HEK293 (cell line): ENCODE measurements at regions not wholly inside any gene's neighbourhood (a gene's known extent, or its start where the extent isn't known, plus 50 kb on each side); places are given as distances from the start of the nearest gene placed in this dataset.

Experiments
- CTCF ChIA-PET: fragments of 350-600 bp; formaldehyde crosslinking; extraction: SDS; loops from one replicate; lab custom pipeline; 2021; ENCODE audit warnings: antibody characterized with exemption; lab: Yijun Ruan, JAX
- POLR2A ChIA-PET: fragments of 300-600 bp; formaldehyde crosslinking; extraction: SDS; loops from one replicate; lab custom pipeline; 2020; ENCODE audit warnings: antibody characterized with exemption, inconsistent platforms; lab: Yijun Ruan, JAX
- H3K27ac ChIP-seq: fragments of 200-500 bp; sonication (Bioruptor generic); 2 replicates; pipeline ENCODE4 v1.5.1; 2014; ENCODE audit warnings: low read depth, low read length, control low read depth, inconsistent platforms; ENCODE audit errors: extremely low read depth
- H3K36me3 ChIP-seq, 2 experiments: fragments of 200-500 bp in 1 of 2; sonication (Bioruptor generic) in 1 of 2; 1 replicate in 1 of 2; 2 replicates in 1 of 2; pipeline ENCODE4 v1.5.1; 2014 to 2017; ENCODE audit warnings: inconsistent platforms in 2 of 2, low read length in 2 of 2; ENCODE audit not compliant: control insufficient read depth in 2 of 2, insufficient read depth in 1 of 2
- H3K4me1 ChIP-seq: fragments of 200-500 bp; sonication (Bioruptor generic); 2 replicates; pipeline ENCODE4 v1.5.1; 2014; ENCODE audit warnings: mild to moderate bottlenecking, low read length, inconsistent platforms; ENCODE audit not compliant: control insufficient read depth, insufficient read depth
- H3K4me3 ChIP-seq: 2 replicates; pipeline ENCODE4 v1.5.1; 2011; ENCODE audit warnings: low read depth, mild to moderate bottlenecking, control low read depth, low read length, moderate library complexity
- H3K9me3 ChIP-seq: fragments of 200-500 bp; sonication (Bioruptor generic); 2 replicates; pipeline ENCODE4 v1.5.1; 2014; ENCODE audit warnings: low read depth, low read length, inconsistent platforms; ENCODE audit not compliant: control insufficient read depth, insufficient read depth
- KLF9 ChIP-seq: fragments of 450-650 bp; formaldehyde crosslinking; IDR thresholded peaks from 2 replicates; pipeline ENCODE4 v1.5.1; 2016; ENCODE audit warnings: missing biosample characterization, missing genetic modification characterization, low read depth
- SCRT1 ChIP-seq: fragments of 450-650 bp; formaldehyde crosslinking; IDR thresholded peaks from 2 replicates; pipeline ENCODE4 v1.5.1; 2016; ENCODE audit warnings: missing biosample characterization, missing genetic modification characterization, borderline replicate concordance
- ZNF292 ChIP-seq: fragments of 450-650 bp; formaldehyde crosslinking; IDR thresholded peaks from 2 replicates; pipeline ENCODE4 v1.5.1; 2016; ENCODE audit warnings: low read depth, missing biosample characterization, missing genetic modification characterization, borderline replicate concordance
- ZNF366 ChIP-seq: fragments of 450-650 bp; formaldehyde crosslinking; conservative IDR thresholded peaks from 2 replicates; pipeline ENCODE4 v1.5.1; 2016; ENCODE audit warnings: missing biosample characterization, missing genetic modification characterization
- ZNF404 ChIP-seq: fragments of 450-650 bp; formaldehyde crosslinking; IDR thresholded peaks from 2 replicates; pipeline ENCODE4 v1.5.1; 2017; ENCODE audit warnings: missing biosample characterization, missing genetic modification characterization
- ZNF544 ChIP-seq: fragments of 450-650 bp; formaldehyde crosslinking; IDR thresholded peaks from 2 replicates; pipeline ENCODE4 v1.5.0; 2017; ENCODE audit warnings: missing biosample characterization, missing genetic modification characterization
- ZNF561 ChIP-seq: fragments of 450-650 bp; IDR thresholded peaks from 2 replicates; pipeline ENCODE4 v1.5.1; 2018; ENCODE audit warnings: missing biosample characterization, missing genetic modification characterization, borderline replicate concordance
- ZNF600 ChIP-seq: fragments of 450-650 bp; formaldehyde crosslinking; IDR thresholded peaks from 2 replicates; pipeline ENCODE4 v1.5.1; 2016; ENCODE audit warnings: missing biosample characterization, missing genetic modification characterization
- ZNF623 ChIP-seq: fragments of 450-650 bp; formaldehyde crosslinking; IDR thresholded peaks from 2 replicates; pipeline ENCODE4 v1.5.1; 2016; ENCODE audit warnings: missing biosample characterization, missing genetic modification characterization
- ZNF629 ChIP-seq: fragments of 450-650 bp; formaldehyde crosslinking; IDR thresholded peaks from 2 replicates; pipeline ENCODE4 v1.5.1; 2017; ENCODE audit warnings: missing biosample characterization, missing genetic modification characterization
- ZNF76 ChIP-seq: fragments of 450-650 bp; formaldehyde crosslinking; IDR thresholded peaks from 2 replicates; pipeline ENCODE4; 2016; ENCODE audit warnings: low read depth, missing biosample characterization, missing genetic modification characterization, borderline replicate concordance
- ZNF777 ChIP-seq: fragments of 450-650 bp; formaldehyde crosslinking; IDR thresholded peaks from 2 replicates; pipeline ENCODE4 v1.5.1; 2017; ENCODE audit warnings: missing biosample characterization, missing genetic modification characterization, borderline replicate concordance
- ZNF830 ChIP-seq: fragments of 450-650 bp; IDR thresholded peaks from 2 replicates; pipeline ENCODE4 v1.5.0; 2018; ENCODE audit warnings: missing biosample characterization, missing genetic modification characterization, low read depth, mild to moderate bottlenecking, moderate library complexity
- TF ChIP-seq, protein P1 (sequence below): fragments of 450-650 bp; formaldehyde crosslinking; IDR thresholded peaks from 2 replicates; pipeline ENCODE4 v1.5.1; 2016; ENCODE audit warnings: missing biosample characterization, missing genetic modification characterization
- TF ChIP-seq, protein P2 (sequence below): fragments of 450-650 bp; formaldehyde crosslinking; IDR thresholded peaks from 2 replicates; pipeline ENCODE4 v1.5.0; 2017; ENCODE audit warnings: missing biosample characterization, missing genetic modification characterization, borderline replicate concordance
- TF ChIP-seq, protein P3 (sequence below): fragments of 450-650 bp; formaldehyde crosslinking; IDR thresholded peaks from 2 replicates; pipeline ENCODE4 v1.5.1; 2016; ENCODE audit warnings: missing biosample characterization, missing genetic modification characterization
- TF ChIP-seq, protein P4 (sequence below): fragments of 450-650 bp; formaldehyde crosslinking; IDR thresholded peaks from 2 replicates; pipeline ENCODE4 v1.5.1; 2016; ENCODE audit warnings: missing biosample characterization, missing genetic modification characterization, borderline replicate concordance

DNA sequence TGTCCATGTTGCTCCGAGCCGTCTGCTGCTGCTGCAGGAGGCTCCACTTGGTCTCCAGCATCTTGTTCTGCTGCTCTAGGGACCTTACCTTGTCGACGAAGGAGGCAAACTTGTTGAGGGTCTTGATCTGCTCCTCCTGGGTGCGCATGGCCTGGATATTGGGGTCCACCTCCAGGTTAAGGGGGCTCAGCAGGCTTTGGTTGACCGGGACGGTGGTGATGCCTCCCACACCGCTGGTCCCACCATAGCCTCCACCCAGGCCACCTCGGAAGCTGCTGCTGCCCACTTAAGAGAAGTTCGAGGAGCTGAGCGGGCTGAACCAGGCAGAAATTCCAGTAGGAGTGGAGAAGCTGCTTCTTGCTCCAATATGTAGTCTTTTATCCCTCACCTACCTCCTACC lies 180.7 kb upstream of the SYNPR start:
- ChIA-PET CTCF (no interaction called here), POLR2A (no interaction called here)
- Histone ChIP-seq H3K9me3 (no peaks in the 10 kb centered on the region), H3K4me1 (no peaks in the 10 kb centered on the region), H3K36me3 (no peaks in the 10 kb centered on the region), H3K27ac (no peak overlapping the region), H3K4me3 (no peak overlapping the region)
- TF ChIP-seq ZNF561 (tag by site-specific recombination), result no peak
- TF ChIP-seq, protein P1, sequence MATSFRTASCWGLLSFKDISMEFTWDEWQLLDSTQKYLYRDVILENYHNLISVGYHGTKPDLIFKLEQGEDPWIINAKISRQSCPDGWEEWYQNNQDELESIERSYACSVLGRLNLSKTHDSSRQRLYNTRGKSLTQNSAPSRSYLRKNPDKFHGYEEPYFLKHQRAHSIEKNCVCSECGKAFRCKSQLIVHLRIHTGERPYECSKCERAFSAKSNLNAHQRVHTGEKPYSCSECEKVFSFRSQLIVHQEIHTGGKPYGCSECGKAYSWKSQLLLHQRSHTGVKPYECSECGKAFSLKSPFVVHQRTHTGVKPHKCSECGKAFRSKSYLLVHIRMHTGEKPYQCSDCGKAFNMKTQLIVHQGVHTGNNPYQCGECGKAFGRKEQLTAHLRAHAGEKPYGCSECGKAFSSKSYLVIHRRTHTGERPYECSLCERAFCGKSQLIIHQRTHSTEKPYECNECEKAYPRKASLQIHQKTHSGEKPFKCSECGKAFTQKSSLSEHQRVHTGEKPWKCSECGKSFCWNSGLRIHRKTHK (tag by site-specific recombination), result no peak
- TF ChIP-seq SCRT1, result no peak
- no peak for TF ChIP-seq ZNF366
- no peak for TF ChIP-seq ZNF544 (tag by site-specific recombination)
- no peak for TF ChIP-seq ZNF830 (tag by site-specific recombination)
- TF ChIP-seq ZNF600 (tag by site-specific recombination), result no peak
- TF ChIP-seq ZNF404 (tag by site-specific recombination), result no peak
- TF ChIP-seq, protein P2, sequence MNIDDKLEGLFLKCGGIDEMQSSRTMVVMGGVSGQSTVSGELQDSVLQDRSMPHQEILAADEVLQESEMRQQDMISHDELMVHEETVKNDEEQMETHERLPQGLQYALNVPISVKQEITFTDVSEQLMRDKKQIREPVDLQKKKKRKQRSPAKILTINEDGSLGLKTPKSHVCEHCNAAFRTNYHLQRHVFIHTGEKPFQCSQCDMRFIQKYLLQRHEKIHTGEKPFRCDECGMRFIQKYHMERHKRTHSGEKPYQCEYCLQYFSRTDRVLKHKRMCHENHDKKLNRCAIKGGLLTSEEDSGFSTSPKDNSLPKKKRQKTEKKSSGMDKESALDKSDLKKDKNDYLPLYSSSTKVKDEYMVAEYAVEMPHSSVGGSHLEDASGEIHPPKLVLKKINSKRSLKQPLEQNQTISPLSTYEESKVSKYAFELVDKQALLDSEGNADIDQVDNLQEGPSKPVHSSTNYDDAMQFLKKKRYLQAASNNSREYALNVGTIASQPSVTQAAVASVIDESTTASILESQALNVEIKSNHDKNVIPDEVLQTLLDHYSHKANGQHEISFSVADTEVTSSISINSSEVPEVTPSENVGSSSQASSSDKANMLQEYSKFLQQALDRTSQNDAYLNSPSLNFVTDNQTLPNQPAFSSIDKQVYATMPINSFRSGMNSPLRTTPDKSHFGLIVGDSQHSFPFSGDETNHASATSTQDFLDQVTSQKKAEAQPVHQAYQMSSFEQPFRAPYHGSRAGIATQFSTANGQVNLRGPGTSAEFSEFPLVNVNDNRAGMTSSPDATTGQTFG (tag by site-specific recombination), result no peak
- TF ChIP-seq ZNF76 (tag by site-specific recombination), result no peak
- TF ChIP-seq, protein P3, sequence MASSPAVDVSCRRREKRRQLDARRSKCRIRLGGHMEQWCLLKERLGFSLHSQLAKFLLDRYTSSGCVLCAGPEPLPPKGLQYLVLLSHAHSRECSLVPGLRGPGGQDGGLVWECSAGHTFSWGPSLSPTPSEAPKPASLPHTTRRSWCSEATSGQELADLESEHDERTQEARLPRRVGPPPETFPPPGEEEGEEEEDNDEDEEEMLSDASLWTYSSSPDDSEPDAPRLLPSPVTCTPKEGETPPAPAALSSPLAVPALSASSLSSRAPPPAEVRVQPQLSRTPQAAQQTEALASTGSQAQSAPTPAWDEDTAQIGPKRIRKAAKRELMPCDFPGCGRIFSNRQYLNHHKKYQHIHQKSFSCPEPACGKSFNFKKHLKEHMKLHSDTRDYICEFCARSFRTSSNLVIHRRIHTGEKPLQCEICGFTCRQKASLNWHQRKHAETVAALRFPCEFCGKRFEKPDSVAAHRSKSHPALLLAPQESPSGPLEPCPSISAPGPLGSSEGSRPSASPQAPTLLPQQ, result no peak
- TF ChIP-seq ZNF777 (tag by site-specific recombination), result no peak
- TF ChIP-seq ZNF292 (tag by site-specific recombination), result no peak
- no peak for TF ChIP-seq ZNF623 (tag by site-specific recombination)
- no peak for TF ChIP-seq KLF9
- TF ChIP-seq, protein P4, sequence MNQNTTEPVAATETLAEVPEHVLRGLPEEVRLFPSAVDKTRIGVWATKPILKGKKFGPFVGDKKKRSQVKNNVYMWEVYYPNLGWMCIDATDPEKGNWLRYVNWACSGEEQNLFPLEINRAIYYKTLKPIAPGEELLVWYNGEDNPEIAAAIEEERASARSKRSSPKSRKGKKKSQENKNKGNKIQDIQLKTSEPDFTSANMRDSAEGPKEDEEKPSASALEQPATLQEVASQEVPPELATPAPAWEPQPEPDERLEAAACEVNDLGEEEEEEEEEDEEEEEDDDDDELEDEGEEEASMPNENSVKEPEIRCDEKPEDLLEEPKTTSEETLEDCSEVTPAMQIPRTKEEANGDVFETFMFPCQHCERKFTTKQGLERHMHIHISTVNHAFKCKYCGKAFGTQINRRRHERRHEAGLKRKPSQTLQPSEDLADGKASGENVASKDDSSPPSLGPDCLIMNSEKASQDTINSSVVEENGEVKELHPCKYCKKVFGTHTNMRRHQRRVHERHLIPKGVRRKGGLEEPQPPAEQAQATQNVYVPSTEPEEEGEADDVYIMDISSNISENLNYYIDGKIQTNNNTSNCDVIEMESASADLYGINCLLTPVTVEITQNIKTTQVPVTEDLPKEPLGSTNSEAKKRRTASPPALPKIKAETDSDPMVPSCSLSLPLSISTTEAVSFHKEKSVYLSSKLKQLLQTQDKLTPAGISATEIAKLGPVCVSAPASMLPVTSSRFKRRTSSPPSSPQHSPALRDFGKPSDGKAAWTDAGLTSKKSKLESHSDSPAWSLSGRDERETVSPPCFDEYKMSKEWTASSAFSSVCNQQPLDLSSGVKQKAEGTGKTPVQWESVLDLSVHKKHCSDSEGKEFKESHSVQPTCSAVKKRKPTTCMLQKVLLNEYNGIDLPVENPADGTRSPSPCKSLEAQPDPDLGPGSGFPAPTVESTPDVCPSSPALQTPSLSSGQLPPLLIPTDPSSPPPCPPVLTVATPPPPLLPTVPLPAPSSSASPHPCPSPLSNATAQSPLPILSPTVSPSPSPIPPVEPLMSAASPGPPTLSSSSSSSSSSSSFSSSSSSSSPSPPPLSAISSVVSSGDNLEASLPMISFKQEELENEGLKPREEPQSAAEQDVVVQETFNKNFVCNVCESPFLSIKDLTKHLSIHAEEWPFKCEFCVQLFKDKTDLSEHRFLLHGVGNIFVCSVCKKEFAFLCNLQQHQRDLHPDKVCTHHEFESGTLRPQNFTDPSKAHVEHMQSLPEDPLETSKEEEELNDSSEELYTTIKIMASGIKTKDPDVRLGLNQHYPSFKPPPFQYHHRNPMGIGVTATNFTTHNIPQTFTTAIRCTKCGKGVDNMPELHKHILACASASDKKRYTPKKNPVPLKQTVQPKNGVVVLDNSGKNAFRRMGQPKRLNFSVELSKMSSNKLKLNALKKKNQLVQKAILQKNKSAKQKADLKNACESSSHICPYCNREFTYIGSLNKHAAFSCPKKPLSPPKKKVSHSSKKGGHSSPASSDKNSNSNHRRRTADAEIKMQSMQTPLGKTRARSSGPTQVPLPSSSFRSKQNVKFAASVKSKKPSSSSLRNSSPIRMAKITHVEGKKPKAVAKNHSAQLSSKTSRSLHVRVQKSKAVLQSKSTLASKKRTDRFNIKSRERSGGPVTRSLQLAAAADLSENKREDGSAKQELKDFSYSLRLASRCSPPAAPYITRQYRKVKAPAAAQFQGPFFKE (tag by site-specific recombination), result no peak
- no peak for TF ChIP-seq ZNF629 (tag by site-specific recombination)
